Activated CD4-positive, CD25-positive, alpha-beta regulatory T cell treated with anti-CD3 and anti-CD28 coated beads, Interleukin-2, amount 50 U/mL, for 72 hours (primary cell): ENCODE measurements at regions not wholly inside any gene's neighbourhood (a gene's known extent, or its start where the extent isn't known, plus 50 kb on each side); places are given as distances from the start of the nearest gene placed in this dataset.

ENCODE experiments used
- DNase-seq: peaks from one replicate; pipeline ENCODE4 v3.0.0; 2021

GRCh38 chr9:135220601-135221575 is 133.4 kb downstream of the OLFM1 start:
- DNase-seq: no peak

DNA sequence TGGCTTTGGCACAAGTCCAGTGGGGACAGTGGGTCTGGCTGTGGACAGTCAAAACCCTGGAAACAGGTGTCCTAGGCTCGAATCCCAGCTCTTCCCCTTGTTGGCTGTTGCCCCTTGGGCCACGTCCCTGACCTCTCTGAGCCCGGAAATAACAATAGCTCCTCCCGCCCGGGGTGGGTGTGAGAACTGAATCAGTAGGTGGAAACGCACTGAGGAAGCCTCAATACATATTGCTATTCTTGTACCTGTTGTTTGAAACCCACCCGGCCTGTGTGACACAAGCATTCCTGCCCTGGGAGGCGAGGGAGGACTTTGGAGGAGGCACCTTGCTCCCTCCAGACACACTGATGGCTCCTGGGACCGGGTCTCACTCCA is 134.1 kb downstream of the OLFM1 start:
- no peak for DNase-seq

DNA sequence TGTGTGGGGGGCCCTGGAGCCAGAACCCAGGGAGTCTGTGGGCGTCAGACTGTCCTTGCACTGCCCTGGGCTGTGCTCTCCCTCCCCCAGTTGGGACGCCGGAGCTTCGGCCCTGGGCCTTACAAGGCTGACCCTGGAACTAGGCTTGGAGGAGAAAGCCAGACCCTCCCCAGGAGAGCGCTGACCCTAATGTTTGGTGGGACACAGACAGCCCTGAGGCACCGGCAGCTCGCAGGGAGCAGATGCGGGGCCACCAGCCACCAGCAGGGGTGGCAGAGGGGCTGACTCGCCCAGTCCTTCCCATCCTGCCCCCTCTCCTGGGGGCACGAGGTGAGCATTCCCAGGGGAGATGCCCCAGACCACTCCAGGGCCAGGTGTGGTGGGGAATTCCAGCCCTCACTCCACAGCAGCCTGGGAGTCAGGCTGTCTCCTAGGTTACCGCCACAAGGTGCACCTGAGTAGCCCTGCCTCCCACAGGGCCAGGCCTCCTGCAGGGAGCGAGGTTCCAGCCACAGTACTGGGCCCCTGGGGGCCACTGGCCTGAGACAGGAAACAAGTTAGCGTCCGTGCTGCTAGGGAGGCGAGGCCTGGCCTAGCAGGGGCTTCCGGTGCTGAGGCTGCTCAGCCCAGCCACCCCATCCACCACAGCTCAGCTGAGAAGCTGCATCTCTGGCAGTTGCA is 134.6 kb downstream of the OLFM1 start:
- no peak for DNase-seq

DNA sequence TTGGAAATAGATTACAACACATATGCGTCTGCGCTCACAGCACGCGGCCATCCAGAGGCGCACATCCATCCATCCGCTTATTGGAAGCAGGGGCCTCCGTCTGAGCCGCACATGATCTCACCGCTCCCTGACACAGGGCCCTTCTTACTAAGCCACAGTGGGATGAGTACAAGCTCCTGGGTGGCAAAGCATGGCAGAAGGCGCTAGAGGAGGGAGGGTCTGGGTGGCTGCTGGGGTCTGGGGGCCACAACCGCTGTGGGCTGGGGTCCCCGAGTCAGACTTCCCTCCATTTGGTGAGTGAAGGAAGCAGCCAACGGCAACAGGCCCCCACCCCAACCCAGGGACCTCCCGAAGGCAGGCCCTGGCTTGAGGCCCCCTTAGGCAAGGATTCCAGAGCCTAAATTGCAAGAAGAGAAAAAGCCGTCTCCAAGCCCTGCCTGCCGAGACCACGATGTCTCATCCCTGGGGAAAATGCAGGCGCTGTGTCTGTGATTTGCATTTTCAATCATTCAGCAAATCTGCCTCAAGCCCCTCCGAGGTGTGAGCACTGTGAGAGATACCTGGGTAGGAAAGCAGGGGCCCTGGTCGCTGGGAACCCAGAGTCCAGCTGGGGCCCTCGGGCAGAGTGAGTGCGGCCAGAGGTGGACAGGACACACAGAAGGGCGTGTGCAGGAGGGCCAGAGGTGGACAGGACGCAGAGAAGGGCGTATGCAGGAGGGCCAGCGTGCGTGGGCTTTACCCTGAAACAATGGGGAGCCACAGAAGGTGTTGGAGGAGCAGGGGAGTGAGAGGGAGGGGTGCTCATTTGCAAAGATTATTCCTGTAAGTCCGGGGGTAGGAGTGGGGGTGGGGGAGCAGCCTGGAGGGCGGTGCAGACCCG is 135.7 kb downstream of the OLFM1 start:
- DNase-seq: no peak

GRCh38 chr9:135223831-135224230 is 136.4 kb downstream of the OLFM1 start:
- DNase-seq: no peak

- DNase-seq: no peak
Measured at GRCh38 chr9:135224286-135224877, 136.9 kb downstream of the OLFM1 start.

- no peak for DNase-seq
Measured at GRCh38 chr9:135224921-135225541, 137.6 kb downstream of the OLFM1 start.

DNA sequence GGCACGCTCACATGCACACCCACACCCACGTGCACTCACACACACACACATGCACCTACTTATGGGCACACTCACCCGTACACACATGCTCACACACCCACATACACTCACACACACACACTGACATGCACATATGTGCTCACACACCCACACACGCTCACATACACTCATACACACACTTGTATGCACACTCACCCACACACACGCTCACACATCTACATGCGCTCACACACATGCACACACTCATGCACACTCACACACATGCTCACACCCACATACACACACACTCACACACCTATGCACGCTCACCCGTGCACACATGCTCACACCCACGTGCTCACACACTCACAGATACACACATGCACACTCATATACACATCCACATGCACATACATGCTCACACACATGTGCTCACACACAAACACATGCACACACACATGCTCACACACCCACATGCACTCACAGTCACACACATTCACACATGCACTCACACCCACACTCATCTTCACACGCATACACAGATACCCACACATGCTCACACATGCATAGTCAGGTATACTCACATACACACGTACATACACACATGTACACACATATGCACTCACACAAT is 138.3 kb downstream of the OLFM1 start:
- DNase-seq: no peak

GRCh38 chr9:135226369-135227050 is 139.0 kb downstream of the OLFM1 start:
- DNase-seq: no peak

- no peak for DNase-seq
Measured at GRCh38 chr9:135227641-135228251, 140.3 kb downstream of the OLFM1 start.

DNA sequence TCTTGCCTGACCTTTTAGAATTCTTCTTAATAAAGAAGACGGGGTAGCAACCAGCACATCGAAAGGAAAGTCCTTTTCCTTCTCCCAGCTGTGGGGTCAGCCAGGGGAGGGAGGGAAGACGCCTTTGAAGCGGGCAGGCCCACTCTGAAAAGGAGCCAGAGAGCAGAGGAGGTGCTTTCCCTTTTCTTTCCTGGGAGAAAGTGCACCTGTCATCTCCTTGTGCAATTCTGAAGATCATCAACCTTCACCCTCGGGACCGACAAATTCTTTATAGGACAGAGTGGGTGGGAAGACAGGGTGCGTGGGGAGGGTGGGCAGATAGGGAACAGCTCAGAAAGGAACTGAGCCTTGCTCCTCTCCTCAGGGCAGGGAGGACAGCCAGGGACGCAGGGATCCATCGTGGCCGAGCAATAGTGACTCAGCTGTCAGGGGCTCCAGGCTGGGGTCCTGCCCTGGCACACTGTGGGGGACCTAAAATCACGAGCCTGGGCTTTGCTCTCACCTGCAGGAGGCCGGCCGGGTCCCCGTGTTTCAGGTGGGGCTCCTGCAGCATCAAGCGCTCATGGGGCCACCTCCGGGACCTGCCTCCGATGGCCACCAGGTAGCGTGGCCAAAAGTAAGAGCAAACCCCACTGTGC is 141.0 kb downstream of the OLFM1 start:
- DNase-seq: no peak

- DNase-seq: no peak
Measured at GRCh38 chr9:135228983-135229625, 141.6 kb downstream of the OLFM1 start.

DNA sequence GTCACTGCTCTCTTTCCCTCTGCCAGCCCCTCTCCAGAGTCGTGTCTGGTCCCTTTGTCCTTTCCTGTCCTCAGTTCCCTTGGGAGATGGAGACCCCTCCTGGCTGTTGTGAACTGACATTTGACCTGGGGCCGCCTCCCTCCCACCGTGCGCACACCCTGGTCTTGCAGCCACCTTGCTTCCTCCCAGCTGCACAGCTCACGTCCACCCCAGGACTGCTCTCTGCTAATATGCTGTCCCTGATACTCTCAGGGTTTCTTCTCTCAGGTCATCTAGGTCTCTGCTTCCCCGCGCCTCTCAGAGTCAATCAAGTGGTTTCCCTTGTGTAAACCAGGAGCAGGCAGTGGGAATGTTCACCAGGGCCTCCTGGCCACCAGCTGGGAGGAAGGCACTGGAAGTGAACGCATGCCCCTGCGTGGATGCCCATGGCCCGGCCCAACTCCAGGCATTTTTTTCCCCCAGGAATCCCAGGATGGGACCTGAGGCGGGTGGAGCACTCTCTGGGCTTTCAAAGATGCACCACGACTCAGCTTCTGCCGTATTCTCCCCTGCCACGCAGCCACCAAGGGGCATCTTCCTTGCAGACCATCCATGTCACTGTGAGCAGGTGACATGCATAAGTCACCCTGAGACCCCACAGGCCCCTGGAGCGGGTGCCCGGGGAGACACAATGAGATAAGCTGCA is 142.4 kb downstream of the OLFM1 start:
- DNase-seq: no peak

DNA sequence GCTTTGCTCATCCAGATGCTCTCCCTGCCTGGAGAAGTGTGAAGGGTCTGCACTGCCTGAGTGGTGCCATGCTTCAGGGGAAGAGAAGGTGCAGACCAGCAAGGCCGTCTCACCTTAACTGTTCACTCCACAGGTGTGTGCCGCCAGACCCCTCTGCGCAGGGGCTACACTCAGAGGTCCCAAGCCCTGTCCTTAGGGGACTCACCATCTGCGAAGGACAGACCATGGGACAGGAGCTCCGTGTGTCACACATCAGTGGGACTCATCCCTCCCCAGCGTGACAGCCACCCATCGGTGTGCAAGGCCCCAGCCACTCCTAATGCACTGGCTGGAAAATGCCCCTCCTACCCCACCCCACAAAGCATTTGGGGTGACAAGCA is 142.9 kb downstream of the OLFM1 start:
- DNase-seq: no peak

DNA sequence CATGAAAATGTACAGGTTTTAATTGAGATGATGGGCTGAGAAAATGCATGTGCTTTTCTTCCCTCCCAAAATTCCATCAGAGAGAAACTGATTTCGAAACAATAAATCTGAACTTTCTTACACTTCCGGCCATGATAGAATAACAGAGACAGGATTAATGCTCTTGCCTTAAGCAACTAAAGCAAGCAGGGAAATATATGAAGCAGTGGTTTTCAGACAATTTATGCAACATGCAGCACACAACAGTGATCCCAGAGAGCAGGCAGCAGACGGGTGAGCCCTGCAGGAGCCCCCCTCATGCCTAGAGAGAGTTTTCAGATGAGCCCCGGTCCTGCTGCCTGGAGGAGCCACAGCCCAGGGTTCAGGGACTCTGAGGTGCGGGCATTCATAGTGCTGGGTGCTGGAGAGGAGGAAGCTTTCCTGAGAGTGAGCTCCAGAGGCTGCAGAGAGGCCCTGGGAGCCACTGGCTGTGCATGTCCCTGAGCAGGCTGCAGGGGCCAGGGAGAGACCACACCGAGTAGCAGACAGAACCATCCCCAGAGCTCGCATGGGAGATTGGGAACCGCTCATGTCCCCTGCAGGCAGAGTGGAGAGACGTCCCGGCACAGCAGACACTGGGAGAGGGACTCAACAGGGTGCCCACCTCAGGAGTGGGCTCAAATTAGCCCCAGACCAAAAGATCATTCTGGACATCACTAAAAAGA is 143.5 kb downstream of the OLFM1 start:
- DNase-seq: no peak

GRCh38 chr9:135239100-135239768 is 151.8 kb downstream of the OLFM1 start:
- DNase-seq: no peak

DNA sequence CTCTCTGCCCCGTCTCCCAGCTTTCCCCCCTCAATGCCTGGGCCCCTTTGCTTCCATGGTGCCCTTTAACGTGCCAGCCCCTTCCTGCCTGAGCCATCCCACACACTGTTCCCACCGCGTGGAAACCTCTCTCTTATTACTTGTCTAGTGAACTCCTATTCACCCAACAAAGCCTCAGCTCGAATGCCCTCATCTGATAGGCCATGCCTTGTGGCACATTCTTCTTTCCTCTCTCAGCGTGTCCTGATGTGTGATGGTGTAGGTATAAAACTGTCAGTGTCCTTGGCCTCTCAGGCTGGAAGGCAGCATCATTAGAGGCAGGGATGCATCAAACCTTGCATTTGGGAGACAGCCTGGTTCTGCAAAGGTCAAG is 152.3 kb downstream of the OLFM1 start:
- DNase-seq: no peak

DNA sequence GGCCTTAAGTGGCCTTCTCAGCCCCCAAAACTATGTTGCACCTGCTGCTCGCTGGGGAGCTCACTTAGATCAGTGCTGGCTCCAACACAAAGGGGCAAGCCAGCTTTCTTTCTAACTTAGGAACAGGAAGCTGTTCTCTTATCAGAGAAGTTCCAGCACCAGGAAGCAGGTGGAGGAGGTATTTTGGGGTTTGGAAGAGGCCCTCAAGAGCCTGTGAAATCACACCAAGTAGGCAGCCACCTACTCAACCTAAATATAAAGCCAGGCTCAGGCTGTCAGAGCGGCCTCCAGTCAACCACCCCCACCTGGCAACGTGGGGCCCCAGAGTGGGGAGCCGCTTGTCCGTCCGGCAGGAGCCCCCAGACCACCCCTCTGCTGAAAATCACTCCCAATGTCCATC is 152.8 kb downstream of the OLFM1 start:
- DNase-seq: no peak
